Effector memory CD8-positive, alpha-beta T cell (primary cell): ENCODE measurements at regions not wholly inside any gene's neighbourhood (a gene's known extent, or its start where the extent isn't known, plus 50 kb on each side); places are given as distances from the start of the nearest gene placed in this dataset.

Source experiments
- ATAC-seq: fragments of 150-1000 bp; cut with Tn5 transposase; replicated peaks from 2 replicates; pipeline ENCODE4 v1.10.0; 2021; ENCODE audit warnings: mild to moderate bottlenecking, moderate library complexity
- DNase-seq, 3 experiments: peaks; one replicate each; pipeline ENCODE4 v3.0.0; 2021
- H3K27ac Mint-ChIP-seq, 2 donors: one replicate each; pipeline ENCODE4 v1.8.0; 2022; ENCODE audit warnings: mild to moderate bottlenecking in 2 of 2, mixed read lengths in 2 of 2, moderate library complexity in 2 of 2
- H3K27me3 Mint-ChIP-seq, 2 donors: one replicate each; pipeline ENCODE4 v1.8.0; 2022; ENCODE audit warnings: mixed read lengths in 2 of 2
- H3K36me3 Mint-ChIP-seq: one replicate; pipeline ENCODE4 v1.8.0; 2022; ENCODE audit warnings: mild to moderate bottlenecking, moderate library complexity, mixed read lengths; ENCODE audit not compliant: insufficient read depth
- H3K4me1 Mint-ChIP-seq, 2 donors: one replicate each; pipeline ENCODE4 v1.8.0; 2022; ENCODE audit warnings: low read depth in 2 of 2, mixed read lengths in 2 of 2
- H3K4me3 Mint-ChIP-seq, 2 donors: one replicate each; pipeline ENCODE4 v1.8.0; 2022; ENCODE audit warnings: mild to moderate bottlenecking in 2 of 2, mixed read lengths in 2 of 2, moderate library complexity in 2 of 2
- H3K9me3 Mint-ChIP-seq, 2 donors: one replicate each; pipeline ENCODE4 v1.8.0; 2022; ENCODE audit warnings: mixed read lengths in 2 of 2

DNA sequence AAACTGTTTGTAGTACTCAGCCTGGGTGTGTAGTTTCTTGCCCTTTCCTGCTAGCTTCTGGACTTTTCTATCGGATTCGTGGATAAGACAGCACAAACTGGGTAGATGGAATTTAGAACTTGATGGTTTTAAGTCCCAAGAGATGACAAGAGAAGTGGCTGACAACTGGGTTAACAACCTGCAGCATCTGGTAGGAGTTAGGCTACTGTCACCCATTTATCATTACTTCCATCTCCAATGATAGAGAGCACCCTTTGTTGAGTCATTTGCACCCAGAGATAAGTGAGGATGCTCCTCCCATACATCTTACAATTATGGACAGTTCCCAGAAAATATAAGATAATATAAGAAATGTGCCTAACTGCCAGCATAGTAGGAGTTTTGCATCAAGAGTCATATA lies 50.2 kb upstream of the FLRT2 start:
- H3K27ac Mint-ChIP-seq: no peak overlapping the region
- ATAC-seq (no peak), DNase-seq (no peak)
- H3K36me3 Mint-ChIP-seq: no peaks in the 10 kb centered on the region
- peaks cover 8 to 9% of the 10 kb centered on the region in 2 donors for H3K9me3 Mint-ChIP-seq
- no peak overlapping the region for H3K4me3 Mint-ChIP-seq
- H3K27me3 Mint-ChIP-seq: no peaks in the 10 kb centered on the region
- H3K4me1 Mint-ChIP-seq: no peaks in the 10 kb centered on the region
